Endothelial cell of umbilical vein (primary cell): ENCODE measurements at regions not wholly inside any gene's neighbourhood (a gene's known extent, or its start where the extent isn't known, plus 50 kb on each side); places are given as distances from the start of the nearest gene placed in this dataset.

ENCODE experiments used
- BruUV-seq: library from RNA; stranded (reverse); fragments of 400-500 nt; replicated peaks from 2 replicates; lab custom pipeline; 2021; lab: Mats Ljungman, UMichigan
- CTCF ChIA-PET: fragments of 300-600, 350-600 bp; sonication (Branson Sonifier 250); formaldehyde crosslinking; loops from one replicate; lab custom pipeline; 2021; ENCODE audit warnings: antibody characterized with exemption, inconsistent platforms; lab: Charles Lee
- POLR2A ChIA-PET: fragments of 300-600, 350-600 bp; sonication (Branson Sonifier 250); formaldehyde crosslinking; loops from one replicate; lab custom pipeline; 2021; ENCODE audit warnings: antibody characterized with exemption, inconsistent platforms; lab: Charles Lee
- DNase-seq: peaks from one replicate; pipeline ENCODE4 v3.0.0-alpha.2; 2011; ENCODE audit warnings: low read depth, low spot score
- FAIRE-seq: peaks from 2 replicates; lab custom pipeline; 2011; peaks lifted over from hg19 to GRCh38; lab: Jason Lieb, UNC
- H2AFZ ChIP-seq: 2 replicates; pipeline ENCODE4 v1.6.0; 2012; ENCODE audit warnings: low read depth, low read length, control low read depth, inconsistent platforms
- H3K27ac ChIP-seq: 2 replicates; pipeline ENCODE4 v1.5.1; 2011; ENCODE audit warnings: low read depth, mild to moderate bottlenecking, control low read depth, low read length, moderate library complexity; ENCODE audit not compliant: insufficient read depth
- H3K27me3 ChIP-seq, 2 experiments: 2 replicates each; pipeline versions ENCODE4 v1.6.0 to v1.6.1; 2011; ENCODE audit warnings: low read length in 2 of 2, mixed read lengths in 1 of 2; ENCODE audit not compliant: control insufficient read depth in 2 of 2, insufficient read depth in 2 of 2
- H3K36me3 ChIP-seq, 2 experiments: 2 replicates in 1 of 2; 3 replicates in 1 of 2; pipeline ENCODE4 v1.5.1; 2011; ENCODE audit warnings: low read length in 2 of 2, mild to moderate bottlenecking in 1 of 2, moderate library complexity in 1 of 2; ENCODE audit not compliant: control insufficient read depth in 2 of 2, insufficient read depth in 2 of 2; ENCODE audit errors: extremely low read depth in 1 of 2
- H3K4me1 ChIP-seq: 3 replicates; pipeline ENCODE4 v1.5.1; 2011; ENCODE audit warnings: mild to moderate bottlenecking, low read length; ENCODE audit not compliant: control insufficient read depth, insufficient read depth; ENCODE audit errors: extremely low read depth
- H3K4me2 ChIP-seq: 2 replicates; pipeline ENCODE4 v1.6.1; 2011; ENCODE audit warnings: low read length, control low read depth, mixed read lengths; ENCODE audit not compliant: insufficient read depth
- H3K4me3 ChIP-seq, 3 experiments: fragments of 200-600 bp in 1 of 3; sonication (generic), shearing (Covaris generic) in 1 of 3; replicated peaks in 1 of 3; 2 replicates each; pipeline ENCODE4 v1.5.1; 2011 to 2016; ENCODE audit warnings: control low read depth in 3 of 3, low read length in 3 of 3, mild to moderate bottlenecking in 2 of 3, inconsistent platforms in 1 of 3, low read depth in 1 of 3, moderate library complexity in 1 of 3; ENCODE audit not compliant: insufficient read depth in 1 of 3
- H3K79me2 ChIP-seq: 2 replicates; pipeline ENCODE4 v1.6.0; 2012; ENCODE audit warnings: low read length, inconsistent platforms; ENCODE audit not compliant: control insufficient read depth, insufficient read depth
- H3K9ac ChIP-seq: replicated peaks from 2 replicates; pipeline ENCODE3; 2011; ENCODE audit warnings: low read length, control low read depth; ENCODE audit not compliant: insufficient read depth; ENCODE audit errors: extremely low read depth
- H3K9me1 ChIP-seq: replicated peaks from 3 replicates; pipeline ENCODE4 v1.6.0; 2011; ENCODE audit warnings: mild to moderate bottlenecking, low read length; ENCODE audit not compliant: control insufficient read depth, insufficient read depth; ENCODE audit errors: extremely low read depth
- H3K9me3 ChIP-seq: replicated peaks from 2 replicates; pipeline ENCODE4 v1.5.1; 2012; ENCODE audit warnings: low read length, inconsistent platforms; ENCODE audit not compliant: control insufficient read depth, insufficient read depth
- H4K20me1 ChIP-seq: replicated peaks from 2 replicates; pipeline ENCODE3; 2011; ENCODE audit warnings: mild to moderate bottlenecking, low read length; ENCODE audit not compliant: control insufficient read depth, insufficient read depth; ENCODE audit errors: extremely low read depth
- EZH2 ChIP-seq: IDR thresholded peaks from 2 replicates; pipeline ENCODE4 v1.6.1; 2012; ENCODE audit warnings: borderline replicate concordance, low read depth, mild to moderate bottlenecking, moderate library complexity, low read length, inconsistent platforms; ENCODE audit not compliant: severe bottlenecking
- FOS ChIP-seq: IDR thresholded peaks from 2 replicates; pipeline ENCODE4 v1.6.1; 2011; ENCODE audit warnings: mild to moderate bottlenecking, low read length, moderate library complexity, borderline replicate concordance; ENCODE audit not compliant: insufficient read depth
- GATA2 ChIP-seq: IDR thresholded peaks from 2 replicates; pipeline ENCODE4 v1.7.0; 2011; ENCODE audit warnings: low read depth, mild to moderate bottlenecking, moderate library complexity, mixed read lengths, low read length; ENCODE audit not compliant: insufficient read length, insufficient read depth
- JUN ChIP-seq: IDR thresholded peaks from 2 replicates; pipeline ENCODE4 v1.6.1; 2011; ENCODE audit warnings: borderline replicate concordance, low read depth; ENCODE audit not compliant: insufficient read length, insufficient read depth
- MYC ChIP-seq: IDR thresholded peaks from one replicate; pipeline ENCODE4 v1.6.1; 2011; ENCODE audit warnings: mild to moderate bottlenecking, low read depth, low read length
- POLR2A ChIP-seq: IDR thresholded peaks from 2 replicates; pipeline ENCODE4 v1.6.1; 2012; ENCODE audit warnings: low read depth, mild to moderate bottlenecking, control low read depth, low read length
- POLR2AphosphoS5 ChIP-seq: IDR thresholded peaks from 2 replicates; pipeline ENCODE4 v1.6.1; 2012; ENCODE audit warnings: low read depth, mild to moderate bottlenecking, control low read depth, low read length, moderate library complexity; ENCODE audit not compliant: insufficient read depth
- dilution Hi-C: fragments of 300-500 bp; cut with MboI; formaldehyde crosslinking; loops from one replicate; pipeline ENCODE4 v1.15.0; 2019; ENCODE audit warnings: low sequenced_read_pairs; ENCODE audit not compliant: extremely low pct_ligation_motif_present
- intact Hi-C: fragments of 100-400 bp; cut with micrococcal nuclease; formaldehyde crosslinking; loops from one replicate; pipeline ENCODE4 v1.10.0; 2022
- TF ChIP-seq, protein P1 (sequence below): IDR thresholded peaks from 2 replicates; pipeline ENCODE4 v1.6.1; 2011; ENCODE audit not compliant: insufficient read depth, insufficient read length
- TF ChIP-seq, protein P2 (sequence below), 2 donors: IDR thresholded peaks; 1 replicate in 1 of 2; 2 replicates in 1 of 2; pipeline ENCODE4 v1.5.1; 2011; ENCODE audit warnings: low read length in 2 of 2, mild to moderate bottlenecking in 2 of 2, moderate library complexity in 2 of 2, control low read depth in 1 of 2, inconsistent platforms in 1 of 2, low read depth in 1 of 2; ENCODE audit not compliant: insufficient read depth in 1 of 2; ENCODE audit errors: extremely low read depth in 1 of 2

DNA sequence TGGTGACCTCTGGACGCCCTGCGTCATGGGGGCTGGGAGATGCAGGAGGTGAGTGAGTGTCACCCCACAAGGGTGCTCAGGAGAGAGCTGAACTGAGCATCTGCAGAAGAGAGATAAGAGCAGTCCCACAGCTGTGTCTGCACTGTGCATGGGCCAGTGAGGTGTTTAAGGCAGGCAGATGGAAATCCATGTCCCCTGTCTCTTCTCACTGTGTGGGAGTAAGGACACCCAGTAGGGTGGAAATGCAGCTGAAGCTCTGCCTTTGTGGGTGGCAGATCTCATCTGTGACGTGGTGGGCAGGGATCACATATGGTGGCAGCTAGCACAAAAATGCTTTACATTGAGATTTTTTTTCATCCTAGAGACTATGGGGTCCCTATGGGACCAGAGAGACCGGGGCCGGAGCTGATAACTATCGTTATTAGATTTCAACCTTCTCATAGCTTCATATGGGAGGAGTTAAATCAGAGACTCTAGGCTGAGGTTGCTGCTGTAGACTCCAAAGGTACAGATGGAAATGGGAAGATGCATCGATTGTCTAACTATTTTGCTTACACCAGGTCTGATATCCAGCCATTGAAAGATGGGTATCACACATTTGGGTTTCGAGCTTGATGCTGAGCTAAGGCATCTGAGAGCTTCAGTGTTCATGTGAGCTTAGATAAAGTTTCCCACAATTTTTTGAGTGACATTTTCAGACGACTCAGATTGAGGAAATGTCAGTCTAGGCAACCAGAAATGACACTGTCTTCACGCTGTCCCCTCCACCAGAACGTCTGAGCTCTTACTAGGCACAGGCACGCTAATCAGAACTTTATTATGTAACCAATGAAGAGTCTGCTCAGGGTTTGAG lies 65.3 kb upstream of the PSEN2 start:
- DNase-seq: no peak
- no peaks in the 10 kb centered on the region for H3K79me2 ChIP-seq
- TF ChIP-seq MYC (no peak), JUN (no peak), POLR2AphosphoS5 (no peak), EZH2 (no peak), GATA2 (no peak), POLR2A (no peak), FOS (no peak)
- TF ChIP-seq, protein P1, sequence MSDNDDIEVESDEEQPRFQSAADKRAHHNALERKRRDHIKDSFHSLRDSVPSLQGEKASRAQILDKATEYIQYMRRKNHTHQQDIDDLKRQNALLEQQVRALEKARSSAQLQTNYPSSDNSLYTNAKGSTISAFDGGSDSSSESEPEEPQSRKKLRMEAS: no peak
- TF ChIP-seq, protein P2, sequence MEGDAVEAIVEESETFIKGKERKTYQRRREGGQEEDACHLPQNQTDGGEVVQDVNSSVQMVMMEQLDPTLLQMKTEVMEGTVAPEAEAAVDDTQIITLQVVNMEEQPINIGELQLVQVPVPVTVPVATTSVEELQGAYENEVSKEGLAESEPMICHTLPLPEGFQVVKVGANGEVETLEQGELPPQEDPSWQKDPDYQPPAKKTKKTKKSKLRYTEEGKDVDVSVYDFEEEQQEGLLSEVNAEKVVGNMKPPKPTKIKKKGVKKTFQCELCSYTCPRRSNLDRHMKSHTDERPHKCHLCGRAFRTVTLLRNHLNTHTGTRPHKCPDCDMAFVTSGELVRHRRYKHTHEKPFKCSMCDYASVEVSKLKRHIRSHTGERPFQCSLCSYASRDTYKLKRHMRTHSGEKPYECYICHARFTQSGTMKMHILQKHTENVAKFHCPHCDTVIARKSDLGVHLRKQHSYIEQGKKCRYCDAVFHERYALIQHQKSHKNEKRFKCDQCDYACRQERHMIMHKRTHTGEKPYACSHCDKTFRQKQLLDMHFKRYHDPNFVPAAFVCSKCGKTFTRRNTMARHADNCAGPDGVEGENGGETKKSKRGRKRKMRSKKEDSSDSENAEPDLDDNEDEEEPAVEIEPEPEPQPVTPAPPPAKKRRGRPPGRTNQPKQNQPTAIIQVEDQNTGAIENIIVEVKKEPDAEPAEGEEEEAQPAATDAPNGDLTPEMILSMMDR (IDR thresholded peaks at IDR 0.05; ENCODE audit: extremely low read depth in 1 of 2, insufficient read depth in 1 of 2, low read depth in 1 of 2, low read length in 2 of 2): no peak
- H3K9ac ChIP-seq: no peak overlapping the region
- CTCF ChIA-PET: interaction anchor here (1.0 to 1.5 kb wide), 4 partner anchors 9 to 25 kb away, joined by 3 to 5 read pairs (median 4); no protein-coding TSS in a partner anchor
- H3K4me1 ChIP-seq: no peaks in the 10 kb centered on the region
- FAIRE-seq: no peak
- H3K27me3 ChIP-seq: no peaks in the 10 kb centered on the region
- no peaks in the 10 kb centered on the region for H3K9me1 ChIP-seq
- intact Hi-C loops: no loop called here
- BruUV-seq: no TSS peak
- H3K4me3 ChIP-seq: no peak overlapping the region
- dilution Hi-C loops: no loop called here
- no peaks in the 10 kb centered on the region for H3K9me3 ChIP-seq
- no peak overlapping the region for H2AFZ ChIP-seq
- POLR2A ChIA-PET: interaction anchor here (1.0 kb wide), 1 partner anchor 10 kb away, joined by 3 read pairs; no protein-coding TSS in a partner anchor
- H3K4me2 ChIP-seq: no peak overlapping the region
- no peaks in the 10 kb centered on the region for H4K20me1 ChIP-seq
- no peaks in the 10 kb centered on the region for H3K36me3 ChIP-seq
- no peak overlapping the region for H3K27ac ChIP-seq
